Liver (tissue), 3 donors: ENCODE measurements at regions not wholly inside any gene's neighbourhood (a gene's known extent, or its start where the extent isn't known, plus 50 kb on each side); places are given as distances from the start of the nearest gene placed in this dataset.

Source experiments
- CTCF ChIP-seq: fragments of 150-350 bp; IDR thresholded peaks from 2 replicates; pipeline ENCODE4 v1.5.1; 2017; ENCODE audit warnings: improper control_type of control experiment, low read depth, low read length; ENCODE audit not compliant: missing input control
- HNF4G ChIP-seq: IDR thresholded peaks from 2 replicates; pipeline ENCODE4 v1.6.1; 2016; ENCODE audit warnings: antibody characterized with exemption
- JUND ChIP-seq, 2 donors: IDR thresholded peaks; 2 replicates each; pipeline ENCODE4 v1.6.1; 2016; ENCODE audit warnings: antibody characterized with exemption in 2 of 2
- NR2F2 ChIP-seq: IDR thresholded peaks from 2 replicates; pipeline ENCODE4 v1.6.1; 2016; ENCODE audit warnings: antibody characterized with exemption
- TAF1 ChIP-seq: conservative IDR thresholded peaks from 2 replicates; pipeline ENCODE4 v1.6.1; 2016; ENCODE audit warnings: antibody characterized with exemption, mild to moderate bottlenecking
- donor health status: healthy.
- donor health status: healthy.

GRCh38 chr2:155033652-155034051 is 335.2 kb downstream of the KCNJ3 start:
- TF ChIP-seq JUND (IDR thresholded peaks at IDR 0.05) (no peak), TAF1 (no peak), CTCF (no peak), NR2F2 (no peak), HNF4G (no peak)
